ENCODE measurements at regions not wholly inside any gene's neighbourhood (a gene's known extent, or its start where the extent isn't known, plus 50 kb on each side); places are given as distances from the start of the nearest gene placed in this dataset.

DNA sequence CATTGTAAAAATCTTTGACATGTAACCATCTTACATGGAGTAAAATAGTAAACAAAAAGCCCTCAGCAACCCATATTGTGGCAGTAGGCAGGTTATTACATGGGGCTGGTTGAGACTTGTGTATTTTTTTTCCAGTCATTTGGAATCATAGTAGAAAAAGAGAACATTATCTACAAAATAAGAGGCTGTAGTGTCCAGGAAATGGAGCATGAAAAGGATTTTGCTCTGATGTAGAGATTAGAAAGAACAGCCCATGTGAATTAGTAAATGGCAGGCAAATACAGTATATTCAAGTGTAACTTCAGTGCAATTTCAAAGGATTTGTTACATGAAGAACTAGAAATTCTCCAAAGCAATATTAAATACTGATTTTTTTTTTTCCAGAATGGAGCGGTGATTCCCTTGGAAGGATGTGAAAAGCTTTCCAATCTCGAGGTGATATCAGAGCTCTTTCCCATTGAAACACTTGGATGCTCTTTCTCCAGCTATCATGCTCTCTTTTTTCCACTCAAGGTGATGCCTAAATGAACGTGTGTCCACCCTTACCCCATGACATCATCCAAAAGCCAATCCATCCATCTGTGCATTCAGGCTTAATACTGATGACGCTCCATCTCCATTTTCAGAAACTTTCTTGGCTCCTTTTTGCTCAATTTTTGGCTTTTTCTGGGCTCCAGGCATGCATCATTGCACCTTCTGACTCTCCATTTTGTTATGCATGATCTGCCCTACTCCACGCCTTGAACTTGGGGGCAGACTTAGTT is 1034.7 kb downstream of the TYW1 start:
- no peaks in the 10 kb centered on the region for H3K4me1 ChIP-seq
- no peaks in the 10 kb centered on the region for H4K20me1 ChIP-seq

GRCh38 chr7:68038621-68039314 is 1042.1 kb downstream of the TYW1 start:
- TF ChIP-seq Cebpa-rat (IDR thresholded peaks at IDR 0.05): no peak

More for the DNA sequence above, 1034.7 kb downstream of the TYW1 start:
- Histone ChIP-seq H3K27me3 (no peaks in the 10 kb centered on the region), H3K9me3 (replicated peaks in 1 of 11) (peaks cover 4 to 19% (median 10%) of the 10 kb centered on the region in 11 experiments; a peak in 14 of 22 replicates), H3K4me3 (no peak overlapping the region), H3K27ac (no peak overlapping the region), H3K4me2 (no peak overlapping the region), H3K36me3 (no peaks in the 10 kb centered on the region), H3K9ac (no peak overlapping the region)
- no peak for TF ChIP-seq Cebpa-rat (IDR thresholded peaks at IDR 0.05)

DNA sequence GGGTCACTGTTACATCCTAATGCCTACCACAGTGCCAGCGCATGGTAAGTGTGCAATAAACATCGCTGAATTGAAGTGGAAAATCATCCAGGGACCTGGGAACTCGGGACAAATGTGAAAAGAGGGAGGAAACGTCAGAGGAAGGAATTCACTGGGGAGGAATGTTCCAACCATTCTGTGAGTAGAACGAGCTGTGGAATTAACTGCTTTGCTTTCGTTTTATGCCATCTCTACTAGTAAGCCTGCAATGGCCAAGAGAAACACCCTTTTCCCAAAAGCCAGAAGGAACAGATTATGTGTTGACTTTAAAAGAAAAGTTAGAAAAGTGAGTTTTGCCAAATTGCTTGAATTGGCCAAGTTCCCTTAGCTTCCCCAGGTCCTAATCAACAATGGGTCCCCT is 1044.9 kb downstream of the TYW1 start:
- no peaks in the 10 kb centered on the region for H3K27me3 ChIP-seq
- H3K36me3 ChIP-seq: no peaks in the 10 kb centered on the region
- H3K4me3 ChIP-seq: no peak overlapping the region
- TF ChIP-seq Cebpa-rat (IDR thresholded peaks at IDR 0.05): no peak
- H3K27ac ChIP-seq: no peak overlapping the region
- no peaks in the 10 kb centered on the region for H3K4me1 ChIP-seq
- H4K20me1 ChIP-seq: no peaks in the 10 kb centered on the region
- no peaks in the 10 kb centered on the region for H3K9me3 ChIP-seq (replicated peaks in 1 of 11)
- H3K4me2 ChIP-seq: no peak overlapping the region
- no peak overlapping the region for H3K9ac ChIP-seq

More at GRCh38 chr7:68038621-68039314, 1042.1 kb downstream of the TYW1 start:
- Histone ChIP-seq H3K27me3 (no peaks in the 10 kb centered on the region), H3K9me3 (replicated peaks in 1 of 11) (peaks cover 0 to 4% (median 0%) of the 10 kb centered on the region in 11 experiments; a peak in 1 of 22 replicates), H3K4me3 (no peak overlapping the region), H3K36me3 (no peaks in the 10 kb centered on the region), H3K27ac (no peak overlapping the region), H3K4me2 (no peak overlapping the region), H4K20me1 (no peaks in the 10 kb centered on the region), H3K4me1 (no peaks in the 10 kb centered on the region), H3K9ac (no peak overlapping the region)

- Histone ChIP-seq H3K4me1 (no peaks in the 10 kb centered on the region), H3K27me3 (no peaks in the 10 kb centered on the region), H3K9ac (no peak overlapping the region), H3K4me3 (no peak overlapping the region), H3K36me3 (no peaks in the 10 kb centered on the region), H3K4me2 (no peak overlapping the region), H4K20me1 (no peaks in the 10 kb centered on the region), H3K27ac (no peak overlapping the region), H3K9me3 (replicated peaks in 1 of 11) (no peaks in the 10 kb centered on the region)
- TF ChIP-seq Cebpa-rat (IDR thresholded peaks at IDR 0.05): no peak
Observed at GRCh38 chr7:68043546-68043945, 1046.9 kb downstream of the TYW1 start.

- H3K9ac ChIP-seq: no peak overlapping the region
- no peaks in the 10 kb centered on the region for H3K27me3 ChIP-seq
- no peak overlapping the region for H3K4me2 ChIP-seq
- H3K9me3 ChIP-seq (replicated peaks in 1 of 11): no peaks in the 10 kb centered on the region
- no peaks in the 10 kb centered on the region for H3K4me1 ChIP-seq
- H3K4me3 ChIP-seq: no peak overlapping the region
- no peak; a peak in 1 of 22 replicates for TF ChIP-seq Cebpa-rat (IDR thresholded peaks at IDR 0.05)
- H3K27ac ChIP-seq: no peak overlapping the region
- no peaks in the 10 kb centered on the region for H3K36me3 ChIP-seq
- H4K20me1 ChIP-seq: no peaks in the 10 kb centered on the region
Observed at GRCh38 chr7:68050627-68051026, 1054.0 kb downstream of the TYW1 start.

GRCh38 chr7:68058014-68058413 is 1061.4 kb downstream of the TYW1 start:
- TF ChIP-seq Cebpa-rat (IDR thresholded peaks at IDR 0.05): no peak
- Histone ChIP-seq H3K9me3 (replicated peaks in 1 of 11) (no peaks in the 10 kb centered on the region), H4K20me1 (no peaks in the 10 kb centered on the region), H3K4me1 (no peaks in the 10 kb centered on the region), H3K27ac (no peak overlapping the region), H3K9ac (no peak overlapping the region), H3K4me3 (no peak overlapping the region), H3K4me2 (no peak overlapping the region), H3K36me3 (no peaks in the 10 kb centered on the region), H3K27me3 (no peaks in the 10 kb centered on the region)

GRCh38 chr7:68063171-68063570 is 1066.5 kb downstream of the TYW1 start:
- H3K9me3 ChIP-seq (replicated peaks in 1 of 11): no peaks in the 10 kb centered on the region
- H3K9ac ChIP-seq: no peak overlapping the region
- no peaks in the 10 kb centered on the region for H4K20me1 ChIP-seq
- TF ChIP-seq Cebpa-rat (IDR thresholded peaks at IDR 0.05): no peak
- H3K4me3 ChIP-seq: no peak overlapping the region
- no peaks in the 10 kb centered on the region for H3K36me3 ChIP-seq
- H3K4me1 ChIP-seq: no peaks in the 10 kb centered on the region; a peak in 2 of 20 replicates
- H3K27me3 ChIP-seq: no peaks in the 10 kb centered on the region
- no peak overlapping the region for H3K27ac ChIP-seq
- H3K4me2 ChIP-seq: no peak overlapping the region

DNA sequence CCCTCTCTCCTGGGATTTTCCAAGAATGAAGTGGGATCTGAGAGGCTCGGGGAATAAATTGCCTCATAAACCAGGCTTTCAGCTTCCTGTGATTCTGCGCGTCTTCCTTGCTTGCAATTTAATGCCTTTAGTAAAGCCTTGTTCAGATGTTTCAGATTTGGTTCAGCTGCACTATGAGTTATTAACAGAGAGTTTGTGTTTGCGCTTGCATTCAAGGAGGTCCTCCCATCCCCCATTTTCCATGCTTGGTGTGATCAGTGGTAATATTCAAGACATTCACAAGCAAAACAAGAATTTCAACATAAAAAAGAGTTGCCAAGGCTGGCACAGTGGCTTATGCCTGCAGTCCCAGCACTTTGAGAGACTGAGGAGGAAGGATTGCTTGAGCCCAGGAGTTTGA is 1068.9 kb downstream of the TYW1 start:
- H3K9me3 ChIP-seq (replicated peaks in 1 of 11): no peaks in the 10 kb centered on the region
- H3K27me3 ChIP-seq: no peaks in the 10 kb centered on the region
- H4K20me1 ChIP-seq: no peaks in the 10 kb centered on the region
- H3K27ac ChIP-seq: no peak overlapping the region
- no peak overlapping the region for H3K4me3 ChIP-seq
- no peak overlapping the region for H3K9ac ChIP-seq
- no peaks in the 10 kb centered on the region; a peak in 2 of 20 replicates for H3K4me1 ChIP-seq
- no peak for TF ChIP-seq Cebpa-rat (IDR thresholded peaks at IDR 0.05)
- no peak overlapping the region for H3K4me2 ChIP-seq
- no peaks in the 10 kb centered on the region for H3K36me3 ChIP-seq

DNA sequence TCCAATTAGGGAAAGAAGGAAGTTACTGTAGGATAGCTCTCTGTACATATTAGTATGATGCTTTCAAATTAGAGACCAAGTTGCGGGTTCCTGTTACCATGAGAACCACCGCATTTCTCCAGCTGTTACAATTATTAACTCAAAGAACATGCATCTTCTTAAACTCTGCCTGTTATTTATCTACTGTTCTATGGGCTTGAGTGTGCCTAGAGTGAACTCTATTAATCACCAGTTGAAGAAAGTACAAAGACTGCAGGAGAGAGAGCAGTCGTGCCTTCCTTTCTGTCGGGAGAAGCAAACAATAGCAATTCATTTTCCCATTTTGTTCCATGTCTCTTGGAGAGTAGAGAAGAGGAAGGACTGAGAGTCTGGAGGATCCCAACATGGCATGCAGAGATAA is 1071.2 kb downstream of the TYW1 start:
- Histone ChIP-seq H3K9ac (no peak overlapping the region), H3K27me3 (no peaks in the 10 kb centered on the region), H3K4me1 (no peaks in the 10 kb centered on the region; a peak in 2 of 20 replicates), H3K27ac (no peak overlapping the region), H4K20me1 (no peaks in the 10 kb centered on the region), H3K36me3 (no peaks in the 10 kb centered on the region), H3K4me3 (no peak overlapping the region), H3K9me3 (replicated peaks in 1 of 11) (0 out of 22 replicates have a peak, but pooled peaks cover 0 to 6% (median 0%) of the 10 kb centered on the region in 11 experiments), H3K4me2 (no peak overlapping the region)
- no peak for TF ChIP-seq Cebpa-rat (IDR thresholded peaks at IDR 0.05)

Measured in BLaER1 treated with 17β-estradiol and CSF1 and Interleukin-3, amounts not matched to agents 10 nM and 100 nM (cell line).